Activated CD4-positive, alpha-beta memory T cell treated with anti-CD3 and anti-CD28 coated beads for 36 hours (primary cell): ENCODE measurements at regions not wholly inside any gene's neighbourhood (a gene's known extent, or its start where the extent isn't known, plus 50 kb on each side); places are given as distances from the start of the nearest gene placed in this dataset.

Experiments used
- CTCF ChIA-PET: fragments of 350-600 bp; sonication (Branson Sonifier 250); formaldehyde crosslinking; loops from one replicate; lab custom pipeline; 2021; ENCODE audit warnings: antibody characterized with exemption, inconsistent platforms; lab: Charles Lee
- POLR2A ChIA-PET: fragments of 350-600 bp; sonication (Branson Sonifier 250); formaldehyde crosslinking; loops from one replicate; lab custom pipeline; 2021; ENCODE audit warnings: antibody characterized with exemption; lab: Charles Lee
- DNase-seq: peaks from one replicate; pipeline ENCODE4 v3.0.0-alpha.2; 2020
- H3K27ac Mint-ChIP-seq: one replicate; pipeline ENCODE4 v1.8.0; 2021; ENCODE audit warnings: mixed read lengths
- H3K27me3 Mint-ChIP-seq: one replicate; pipeline ENCODE4 v1.8.0; 2021; ENCODE audit warnings: mixed read lengths
- H3K36me3 Mint-ChIP-seq: one replicate; pipeline ENCODE4 v1.8.0; 2021; ENCODE audit warnings: mixed read lengths
- H3K4me1 Mint-ChIP-seq: one replicate; pipeline ENCODE4 v1.8.0; 2021; ENCODE audit warnings: low read depth, mixed read lengths
- H3K4me3 Mint-ChIP-seq: one replicate; pipeline ENCODE4 v1.8.0; 2021; ENCODE audit warnings: mild to moderate bottlenecking, mixed read lengths
- H3K9me3 Mint-ChIP-seq: one replicate; pipeline ENCODE4 v1.8.0; 2021; ENCODE audit warnings: mixed read lengths
- intact Hi-C: fragments of 100-400 bp; cut with micrococcal nuclease; formaldehyde crosslinking; loops from one replicate; pipeline ENCODE4 v1.15.1; 2023

- intact Hi-C loops, result no loop called here
- ChIA-PET POLR2A (no interaction called here), CTCF (interaction anchor here (1.0 kb wide), 1 partner anchor 218 kb away, joined by 3 read pairs; no protein-coding TSS in a partner anchor)
These were observed 433.5 kb upstream of the CELF2 start for GRCh38 chr10:10584161-10584560.

GRCh38 chr10:10587744-10588393 is 429.8 kb upstream of the CELF2 start:
- ChIA-PET CTCF (no interaction called here), POLR2A (no interaction called here)
- intact Hi-C loops, result no loop called here
- Mint-ChIP-seq H3K27ac (no peak overlapping the region), H3K27me3 (peaks cover 16% of the 10 kb centered on the region), H3K9me3 (no peaks in the 10 kb centered on the region), H3K36me3 (no peaks in the 10 kb centered on the region), H3K4me1 (no peaks in the 10 kb centered on the region), H3K4me3 (no peak overlapping the region)
- no peak for DNase-seq

More at GRCh38 chr10:10584161-10584560, 433.5 kb upstream of the CELF2 start:
- DNase-seq, result no peak
- H3K4me3 Mint-ChIP-seq, result no peak overlapping the region
- no peaks in the 10 kb centered on the region for H3K9me3 Mint-ChIP-seq
- no peaks in the 10 kb centered on the region for H3K4me1 Mint-ChIP-seq
- H3K27ac Mint-ChIP-seq, result no peak overlapping the region
- H3K27me3 Mint-ChIP-seq, result peaks cover 14% of the 10 kb centered on the region
- no peaks in the 10 kb centered on the region for H3K36me3 Mint-ChIP-seq

GRCh38 chr10:10589540-10590303 is 427.9 kb upstream of the CELF2 start:
- Mint-ChIP-seq H3K9me3 (no peaks in the 10 kb centered on the region), H3K4me1 (no peaks in the 10 kb centered on the region), H3K27me3 (peaks cover 18% of the 10 kb centered on the region), H3K27ac (no peak overlapping the region), H3K36me3 (no peaks in the 10 kb centered on the region), H3K4me3 (no peak overlapping the region)
- DNase-seq, result peak; percentile 30
- ChIA-PET POLR2A (no interaction called here), CTCF (no interaction called here)
- intact Hi-C loops, result no loop called here

DNA sequence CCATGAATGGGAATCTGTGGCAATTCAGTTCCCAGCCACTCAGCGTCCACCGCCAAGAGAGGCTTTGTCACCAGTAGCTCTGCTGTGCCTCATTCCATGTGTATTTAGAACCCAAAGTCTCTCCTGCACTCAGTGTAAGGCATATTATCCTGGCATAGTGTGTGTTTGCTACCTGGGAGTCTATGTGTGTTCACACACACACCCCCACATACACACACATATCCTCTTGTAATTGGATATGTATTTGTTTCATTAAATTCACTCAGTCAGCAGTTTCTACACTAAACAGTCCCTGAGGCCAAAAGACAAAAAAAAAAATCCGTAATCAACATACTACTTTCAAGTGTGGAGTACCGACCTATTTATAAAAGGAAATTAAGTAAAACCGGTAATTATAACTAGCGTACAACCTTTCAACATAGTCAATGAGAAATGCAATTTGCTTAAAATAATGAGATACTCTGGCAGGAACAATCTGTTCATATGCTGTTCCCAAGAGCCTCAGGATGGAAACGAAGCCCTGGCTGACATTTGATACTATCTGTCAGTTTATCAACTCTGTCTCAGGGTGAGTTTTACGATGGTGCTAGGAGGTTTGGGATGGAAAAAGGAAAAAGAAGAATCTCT is 425.8 kb upstream of the CELF2 start:
- H3K27me3 Mint-ChIP-seq, result peaks cover 18% of the 10 kb centered on the region

DNA sequence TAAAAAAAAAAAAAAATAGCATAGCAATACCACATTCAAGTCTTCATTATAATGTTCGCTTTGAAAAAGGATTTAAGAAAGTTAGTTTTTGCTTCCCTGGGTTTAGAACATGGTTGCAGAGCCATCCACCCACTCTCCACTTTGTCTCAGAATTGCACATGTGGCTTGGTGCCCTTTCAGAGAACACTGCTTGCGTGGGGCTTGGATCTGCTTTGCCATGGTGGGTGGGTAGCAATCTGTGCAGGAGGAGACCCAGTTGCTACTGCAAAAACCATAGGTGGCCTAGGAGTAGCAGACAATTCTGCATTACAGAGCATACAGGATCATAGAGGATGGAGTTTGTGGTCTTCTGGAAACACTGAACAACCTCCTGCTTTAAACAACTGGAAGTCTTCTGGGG is 421.4 kb upstream of the CELF2 start:
- no peak overlapping the region for H3K4me3 Mint-ChIP-seq
- intact Hi-C loops, result no loop called here
- no peak for DNase-seq
- peaks cover 17% of the 10 kb centered on the region for H3K27me3 Mint-ChIP-seq
- no peak overlapping the region for H3K27ac Mint-ChIP-seq
- ChIA-PET POLR2A (no interaction called here), CTCF (no interaction called here)
- H3K36me3 Mint-ChIP-seq, result no peaks in the 10 kb centered on the region
- no peaks in the 10 kb centered on the region for H3K4me1 Mint-ChIP-seq
- no peaks in the 10 kb centered on the region for H3K9me3 Mint-ChIP-seq

More for the DNA sequence above, 425.8 kb upstream of the CELF2 start:
- no peaks in the 10 kb centered on the region for H3K4me1 Mint-ChIP-seq
- intact Hi-C loops, result no loop called here
- POLR2A ChIA-PET, result no interaction called here
- no peak overlapping the region for H3K4me3 Mint-ChIP-seq
- no peaks in the 10 kb centered on the region for H3K9me3 Mint-ChIP-seq
- no peak for DNase-seq
- no peaks in the 10 kb centered on the region for H3K36me3 Mint-ChIP-seq
- no peak overlapping the region for H3K27ac Mint-ChIP-seq
- CTCF ChIA-PET, result no interaction called here

GRCh38 chr10:10598297-10598696 is 419.4 kb upstream of the CELF2 start:
- no peaks in the 10 kb centered on the region for H3K9me3 Mint-ChIP-seq
- POLR2A ChIA-PET, result no interaction called here
- CTCF ChIA-PET, result no interaction called here
- no peaks in the 10 kb centered on the region for H3K4me1 Mint-ChIP-seq
- H3K36me3 Mint-ChIP-seq, result no peaks in the 10 kb centered on the region
- H3K27ac Mint-ChIP-seq, result no peak overlapping the region
- H3K4me3 Mint-ChIP-seq, result no peak overlapping the region
- no peak for DNase-seq
- intact Hi-C loops, result no loop called here
- H3K27me3 Mint-ChIP-seq, result peaks cover 18% of the 10 kb centered on the region

DNA sequence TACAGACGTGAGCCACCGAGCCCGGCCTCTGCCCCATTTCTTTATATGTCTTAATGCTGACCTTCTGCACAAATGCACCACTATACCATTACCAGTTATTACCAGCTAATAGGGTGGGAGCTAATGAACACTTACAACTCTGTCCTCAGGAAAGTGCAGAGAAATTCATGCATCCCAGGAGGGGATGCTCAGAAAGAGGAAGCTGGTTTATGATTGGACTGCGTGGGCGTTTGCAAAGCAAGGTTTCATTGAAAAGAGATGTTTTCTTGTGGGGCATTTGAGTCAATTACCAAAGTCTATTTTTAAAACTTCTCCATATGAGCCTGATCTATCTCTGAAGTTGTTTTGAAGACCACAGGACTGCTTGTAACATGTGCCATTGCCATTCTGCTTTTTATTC is 417.7 kb upstream of the CELF2 start:
- Mint-ChIP-seq H3K27me3 (peaks cover 14% of the 10 kb centered on the region), H3K36me3 (no peaks in the 10 kb centered on the region), H3K9me3 (no peaks in the 10 kb centered on the region), H3K4me1 (no peaks in the 10 kb centered on the region), H3K27ac (no peak overlapping the region), H3K4me3 (no peak overlapping the region)
- ChIA-PET CTCF (no interaction called here), POLR2A (no interaction called here)
- no peak for DNase-seq
- intact Hi-C loops, result no loop called here

DNA sequence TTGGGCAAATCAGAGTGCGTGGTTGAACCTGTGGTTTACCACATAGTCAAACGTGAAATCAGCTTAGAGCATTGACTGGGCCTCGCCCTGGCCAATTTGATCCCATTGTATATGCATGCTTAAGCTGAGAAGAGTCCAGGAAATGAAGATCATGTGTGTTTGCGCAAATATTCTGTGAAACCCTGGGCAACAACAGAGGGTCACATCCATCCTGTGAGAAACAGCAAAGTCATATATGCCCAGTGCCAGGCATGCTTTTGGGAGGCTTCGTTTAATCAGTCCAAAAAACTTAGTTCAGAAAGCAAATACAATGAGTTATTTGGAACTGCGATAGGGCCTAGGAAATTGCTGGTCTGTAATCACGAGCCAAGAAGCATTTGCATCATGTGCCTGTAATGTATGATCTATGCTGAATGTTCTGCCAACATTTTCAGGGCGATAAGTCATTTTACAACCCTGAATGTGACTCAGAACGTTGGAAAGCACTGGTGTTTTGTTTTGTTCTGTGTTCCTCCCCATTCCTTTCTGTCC is 412.1 kb upstream of the CELF2 start:
- POLR2A ChIA-PET, result no interaction called here
- H3K4me1 Mint-ChIP-seq, result no peaks in the 10 kb centered on the region
- H3K9me3 Mint-ChIP-seq, result no peaks in the 10 kb centered on the region
- no peaks in the 10 kb centered on the region for H3K36me3 Mint-ChIP-seq
- peaks cover 11% of the 10 kb centered on the region for H3K27me3 Mint-ChIP-seq
- no peak overlapping the region for H3K4me3 Mint-ChIP-seq
- no peak for DNase-seq
- CTCF ChIA-PET, result no interaction called here
- intact Hi-C loops, result no loop called here
- H3K27ac Mint-ChIP-seq, result no peak overlapping the region

DNA sequence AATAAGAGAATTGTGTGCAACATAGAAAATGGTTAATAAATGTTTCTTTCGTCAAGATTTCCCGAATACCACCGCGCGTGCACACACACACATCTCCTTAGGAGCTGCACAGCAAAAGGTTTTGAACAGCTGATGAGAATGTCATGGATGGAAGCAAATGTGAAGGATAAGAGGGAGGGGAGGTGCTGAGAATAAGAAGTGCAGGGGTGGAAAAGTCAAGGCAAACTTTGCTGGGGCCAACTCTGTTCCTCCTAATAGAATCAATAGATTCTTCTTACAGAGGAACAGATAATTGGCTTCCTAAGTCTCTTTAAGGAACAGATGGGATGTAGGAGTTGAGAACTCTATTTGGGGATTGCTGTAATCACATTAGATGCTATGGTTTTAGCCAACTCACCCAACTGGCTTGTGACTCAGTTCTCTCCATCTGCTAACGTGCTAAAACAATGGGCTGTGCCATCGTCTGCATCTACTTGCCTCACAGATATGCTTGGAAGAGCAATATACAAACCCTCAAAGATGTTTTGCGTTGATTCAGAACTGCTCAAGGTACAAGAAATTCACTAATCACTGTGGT is 408.2 kb upstream of the CELF2 start:
- H3K27ac Mint-ChIP-seq, result no peak overlapping the region
- no peak overlapping the region for H3K4me3 Mint-ChIP-seq
- no peaks in the 10 kb centered on the region for H3K4me1 Mint-ChIP-seq
- peaks cover 2% of the 10 kb centered on the region for H3K27me3 Mint-ChIP-seq
- intact Hi-C loops, result no loop called here
- DNase-seq, result no peak
- no peaks in the 10 kb centered on the region for H3K9me3 Mint-ChIP-seq
- CTCF ChIA-PET, result no interaction called here
- H3K36me3 Mint-ChIP-seq, result no peaks in the 10 kb centered on the region
- POLR2A ChIA-PET, result no interaction called here

DNA sequence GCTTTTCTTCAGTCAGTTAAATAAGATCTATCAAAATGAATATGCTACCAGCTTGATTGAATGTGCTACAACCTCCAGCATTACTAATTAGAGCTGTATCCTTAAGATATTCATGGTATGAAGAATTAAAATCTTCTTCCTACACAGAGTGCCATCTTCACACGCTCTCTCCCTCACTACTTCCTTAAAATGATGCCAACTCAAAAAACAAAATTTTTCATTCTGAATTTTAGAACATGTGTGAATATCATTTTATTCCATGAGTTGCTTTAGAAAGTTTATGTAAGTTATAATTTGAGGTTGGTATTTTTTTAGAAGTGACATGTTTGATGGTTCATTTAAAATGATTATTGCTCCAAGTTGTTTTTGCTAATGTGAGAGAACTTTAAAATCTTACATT is 407.5 kb upstream of the CELF2 start:
- Mint-ChIP-seq H3K36me3 (no peaks in the 10 kb centered on the region), H3K27ac (no peak overlapping the region), H3K4me1 (no peaks in the 10 kb centered on the region), H3K9me3 (no peaks in the 10 kb centered on the region), H3K27me3 (peaks cover 2% of the 10 kb centered on the region), H3K4me3 (no peak overlapping the region)
- no peak for DNase-seq
- ChIA-PET CTCF (no interaction called here), POLR2A (no interaction called here)
- intact Hi-C loops, result no loop called here

DNA sequence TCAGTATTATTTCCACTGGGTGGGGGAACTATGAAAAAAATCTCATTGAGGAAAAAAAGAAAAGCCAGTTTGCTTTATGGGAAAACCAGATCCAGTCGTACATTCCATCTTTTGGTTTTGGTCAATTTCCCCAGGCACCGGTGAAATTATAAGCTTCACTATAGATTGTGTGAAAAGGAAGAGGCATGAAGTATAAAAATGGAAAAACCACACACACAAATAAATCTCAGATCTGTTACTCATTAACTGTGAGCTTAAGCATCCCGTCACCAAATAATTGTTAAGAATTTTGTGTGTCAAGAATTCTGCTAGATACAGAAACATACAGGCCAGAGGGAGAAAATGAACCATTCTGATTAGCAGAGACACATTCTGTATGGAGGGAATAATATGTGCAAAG is 405.5 kb upstream of the CELF2 start:
- H3K27me3 Mint-ChIP-seq, result peaks cover 3% of the 10 kb centered on the region
- no peaks in the 10 kb centered on the region for H3K4me1 Mint-ChIP-seq
- no peak for DNase-seq
- H3K4me3 Mint-ChIP-seq, result no peak overlapping the region
- ChIA-PET CTCF (no interaction called here), POLR2A (no interaction called here)
- intact Hi-C loops, result no loop called here
- no peaks in the 10 kb centered on the region for H3K36me3 Mint-ChIP-seq
- no peak overlapping the region for H3K27ac Mint-ChIP-seq
- H3K9me3 Mint-ChIP-seq, result no peaks in the 10 kb centered on the region

DNA sequence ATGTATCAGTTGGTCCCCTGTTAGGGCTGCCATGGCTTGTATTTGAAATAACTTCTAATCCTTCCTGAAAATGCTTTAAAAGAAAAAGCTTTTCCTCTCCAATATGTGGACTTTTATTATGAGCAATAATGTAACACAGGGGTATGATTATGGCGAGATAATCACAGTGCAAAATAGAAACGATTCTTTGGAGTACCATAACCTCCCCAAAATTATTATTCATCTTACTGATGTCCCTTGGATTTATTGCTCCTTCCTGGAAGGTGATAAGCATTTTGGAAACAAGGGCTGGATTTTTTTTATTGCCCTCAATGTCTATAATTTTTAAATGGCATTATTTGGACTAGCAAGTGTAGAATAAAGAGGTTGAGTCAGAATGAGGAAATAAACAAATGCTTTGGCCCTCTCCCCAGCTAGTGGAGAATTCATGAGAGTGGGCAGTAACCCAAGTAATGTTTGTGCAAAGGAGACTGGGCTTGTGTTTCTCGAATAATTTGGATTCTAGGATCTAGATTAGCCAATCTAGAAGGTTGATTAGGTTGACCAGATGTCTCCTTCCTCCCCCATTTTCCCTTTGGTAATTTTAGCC is 403.9 kb upstream of the CELF2 start:
- intact Hi-C loops, result no loop called here
- no peaks in the 10 kb centered on the region for H3K4me1 Mint-ChIP-seq
- H3K27ac Mint-ChIP-seq, result no peak overlapping the region
- no peak overlapping the region for H3K4me3 Mint-ChIP-seq
- no peak for DNase-seq
- ChIA-PET POLR2A (no interaction called here), CTCF (no interaction called here)
- H3K27me3 Mint-ChIP-seq, result peaks cover 3% of the 10 kb centered on the region
- H3K9me3 Mint-ChIP-seq, result no peaks in the 10 kb centered on the region
- H3K36me3 Mint-ChIP-seq, result no peaks in the 10 kb centered on the region
